ENCODE measurements at regions not wholly inside any gene's neighbourhood (a gene's known extent, or its start where the extent isn't known, plus 50 kb on each side); places are given as distances from the start of the nearest gene placed in this dataset.

DNA sequence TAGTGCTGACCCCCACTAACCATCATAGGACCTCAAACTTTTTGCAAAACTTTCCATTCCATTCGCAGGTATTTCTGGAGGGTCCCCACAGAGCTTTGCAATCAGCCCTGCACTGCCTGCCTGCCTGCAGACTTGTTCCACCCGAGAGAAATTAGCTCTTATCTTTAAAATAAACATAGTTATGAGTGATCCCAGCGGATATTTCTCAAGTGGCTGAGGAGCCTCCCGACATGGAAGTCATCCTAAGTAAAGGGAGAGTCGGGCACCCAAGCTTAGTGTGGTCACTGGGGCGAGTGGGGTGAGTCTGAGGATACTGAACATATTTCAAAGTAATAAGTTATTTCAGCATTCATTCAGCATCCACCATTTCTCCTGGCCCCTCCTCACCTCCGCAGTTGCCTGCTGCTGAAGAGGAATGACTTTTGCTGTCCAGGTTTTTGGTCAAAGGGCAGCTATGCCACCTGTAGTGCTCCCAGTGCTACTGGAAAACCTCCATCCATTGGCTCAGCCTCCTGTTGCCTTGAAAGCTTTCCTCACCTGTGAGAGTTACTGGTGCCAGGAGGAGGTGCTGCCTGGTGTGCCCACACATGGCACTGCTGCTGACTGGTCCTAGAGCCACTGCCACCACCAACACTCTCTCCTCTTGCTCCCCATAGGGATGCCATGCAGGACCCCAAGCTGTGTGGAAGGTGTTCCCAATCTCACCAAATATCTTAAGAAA lies 89.7 kb upstream of the PCSK1 start:
- in situ Hi-C loops (cut with HindIII; ENCODE audit: low pct_ligation_motif_present, low sequenced_read_pairs): no loop called here
- no peak overlapping the region for H3K27ac ChIP-seq
- H3K27me3 ChIP-seq (replicated peaks): no peaks in the 10 kb centered on the region
- no peaks in the 10 kb centered on the region for H3K36me3 ChIP-seq (replicated peaks)
- DNase-seq: no peak
- no peak for TF ChIP-seq CTCF (IDR thresholded peaks at IDR 0.05; ENCODE audit: low read depth, low read length, missing control alignments)
- no peak overlapping the region for H3K4me3 ChIP-seq (ENCODE audit: low read depth, low read length)

DNA sequence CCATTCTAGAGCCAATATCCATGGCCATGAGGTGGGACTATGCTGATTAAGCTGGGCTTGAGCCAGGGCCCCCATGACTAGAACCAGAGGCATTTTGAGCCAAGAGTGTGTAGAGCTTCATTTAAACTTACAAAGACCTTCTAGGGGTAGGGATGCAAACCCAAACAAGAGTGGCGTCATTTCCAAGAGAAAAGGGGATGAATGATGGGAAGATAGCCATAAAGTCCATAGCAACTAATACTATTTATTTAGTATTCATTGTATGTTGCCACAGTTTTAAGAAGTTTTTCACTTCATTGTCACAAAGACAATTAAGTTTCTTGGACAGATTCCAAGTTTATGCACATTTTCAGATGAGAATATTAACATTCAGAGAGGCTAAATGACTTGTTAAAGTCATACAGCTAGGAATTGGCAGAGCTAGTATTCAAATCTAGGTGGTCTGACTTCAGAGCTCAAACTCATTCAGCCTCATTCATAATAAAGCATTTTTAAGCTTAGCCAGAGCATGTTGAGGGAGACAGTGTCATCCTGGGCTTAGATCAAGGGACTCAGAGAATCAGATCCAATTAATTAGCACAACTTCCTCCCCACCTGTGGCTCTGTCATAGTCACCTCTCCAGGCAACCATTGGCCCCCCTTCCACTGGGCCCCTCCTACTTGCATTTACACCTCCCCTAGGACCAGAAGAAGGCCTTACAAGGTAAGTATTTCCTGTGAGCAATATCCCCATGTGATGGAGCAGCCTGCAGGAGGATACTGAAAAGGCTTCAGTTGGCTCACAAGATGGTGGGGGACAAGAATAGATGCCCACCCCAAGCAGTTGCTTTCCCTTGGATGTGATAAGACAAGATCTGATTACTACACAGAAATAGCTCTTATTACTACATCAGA lies 95.0 kb upstream of the PCSK1 start:
- no peak overlapping the region for H3K27ac ChIP-seq
- H3K27me3 ChIP-seq (replicated peaks): no peaks in the 10 kb centered on the region
- no peak for TF ChIP-seq CTCF (IDR thresholded peaks at IDR 0.05; ENCODE audit: low read depth, low read length, missing control alignments)
- H3K4me3 ChIP-seq (ENCODE audit: low read depth, low read length): no peak overlapping the region
- in situ Hi-C loops (cut with HindIII; ENCODE audit: low pct_ligation_motif_present, low sequenced_read_pairs): no loop called here
- no peaks in the 10 kb centered on the region for H3K36me3 ChIP-seq (replicated peaks)
- no peak for DNase-seq

GRCh38 chr5:96528826-96529474 lies 95.9 kb upstream of the PCSK1 start:
- Histone ChIP-seq H3K36me3 (replicated peaks) (no peaks in the 10 kb centered on the region), H3K27ac (no peak overlapping the region), H3K27me3 (replicated peaks) (no peaks in the 10 kb centered on the region), H3K4me3 (ENCODE audit: low read depth, low read length) (no peak overlapping the region)
- TF ChIP-seq CTCF (IDR thresholded peaks at IDR 0.05; ENCODE audit: low read depth, low read length, missing control alignments): no peak
- in situ Hi-C loops (cut with HindIII; ENCODE audit: low pct_ligation_motif_present, low sequenced_read_pairs): no loop called here
- no peak for DNase-seq

- no peak for DNase-seq
- no peak overlapping the region for H3K4me3 ChIP-seq (ENCODE audit: low read depth, low read length)
- TF ChIP-seq CTCF (IDR thresholded peaks at IDR 0.05; ENCODE audit: low read depth, low read length, missing control alignments): no peak
- no peak overlapping the region for H3K27ac ChIP-seq
- no peaks in the 10 kb centered on the region for H3K36me3 ChIP-seq (replicated peaks)
- in situ Hi-C loops (cut with HindIII; ENCODE audit: low pct_ligation_motif_present, low sequenced_read_pairs): no loop called here
- no peaks in the 10 kb centered on the region for H3K27me3 ChIP-seq (replicated peaks)
Measured at GRCh38 chr5:96529559-96529958, 96.5 kb upstream of the PCSK1 start.

- no peak for DNase-seq
- in situ Hi-C loops (cut with HindIII; ENCODE audit: low pct_ligation_motif_present, low sequenced_read_pairs): no loop called here
- TF ChIP-seq CTCF (IDR thresholded peaks at IDR 0.05; ENCODE audit: low read depth, low read length, missing control alignments): no peak
- Histone ChIP-seq H3K27ac (no peak overlapping the region), H3K27me3 (replicated peaks) (no peaks in the 10 kb centered on the region), H3K4me3 (ENCODE audit: low read depth, low read length) (no peak overlapping the region), H3K36me3 (replicated peaks) (no peaks in the 10 kb centered on the region)
Measured at GRCh38 chr5:96530901-96531300, 97.9 kb upstream of the PCSK1 start.

All from brain microvascular endothelial cell (primary cell).